Caco-2 (cell line): ENCODE measurements at regions not wholly inside any gene's neighbourhood (a gene's known extent, or its start where the extent isn't known, plus 50 kb on each side); places are given as distances from the start of the nearest gene placed in this dataset.
A peak's percentile ranks its signal among the peaks of the same experiment; 100 is the strongest.

Experiments
- BruUV-seq: library from RNA; stranded (reverse); fragments of 400-500 nt; replicated peaks from 2 replicates; lab custom pipeline; 2021; lab: Mats Ljungman, UMichigan
- CTCF ChIA-PET: fragments of 300-600 bp; sonication (Branson Sonifier 250); formaldehyde crosslinking; loops from one replicate; lab custom pipeline; 2022; ENCODE audit warnings: antibody characterized with exemption; lab: Charles Lee
- POLR2A ChIA-PET: fragments of 300-600 bp; sonication (Branson Sonifier 250); formaldehyde crosslinking; loops from one replicate; lab custom pipeline; 2022; ENCODE audit warnings: antibody characterized with exemption; lab: Charles Lee
- DNase-seq, 2 experiments: peaks; one replicate each; pipeline versions ENCODE4 v3.0.0 to v3.0.0-alpha.2; 2020 to 2022
- H3K27me3 ChIP-seq: replicated peaks from 2 replicates; pipeline ENCODE4 v1.6.0; 2011; ENCODE audit warnings: low read length; ENCODE audit not compliant: control insufficient read depth, insufficient read depth
- H3K36me3 ChIP-seq: 2 replicates; pipeline ENCODE4 v1.5.1; 2011; ENCODE audit warnings: low read length; ENCODE audit not compliant: control insufficient read depth, insufficient read depth
- H3K4me1 ChIP-seq: fragments of 250-450 bp; sonication (Bioruptor Pico); 2 replicates; pipeline ENCODE4 v1.5.1; 2020; ENCODE audit warnings: mild to moderate bottlenecking
- H3K4me3 ChIP-seq: 2 replicates; pipeline ENCODE4 v1.5.1; 2011; ENCODE audit warnings: low read depth, mild to moderate bottlenecking, control low read depth, low read length
- H3K9me3 ChIP-seq: fragments of 250-450 bp; sonication (Bioruptor Pico); 2 replicates; pipeline ENCODE4 v1.5.1; 2020; ENCODE audit warnings: mild to moderate bottlenecking, moderate library complexity
- H3K27ac Mint-ChIP-seq: one replicate; pipeline ENCODE4 v1.8.0; 2022; ENCODE audit warnings: mixed read lengths; ENCODE audit not compliant: unreplicated experiment
- H3K27me3 Mint-ChIP-seq: one replicate; pipeline ENCODE4 v1.8.0; 2022; ENCODE audit warnings: mixed read lengths; ENCODE audit not compliant: insufficient read depth, unreplicated experiment
- H3K36me3 Mint-ChIP-seq: one replicate; pipeline ENCODE4 v1.8.0; 2022; ENCODE audit warnings: mild to moderate bottlenecking, mixed read lengths; ENCODE audit not compliant: insufficient read depth, unreplicated experiment
- H3K4me1 Mint-ChIP-seq: one replicate; pipeline ENCODE4 v1.8.0; 2022; ENCODE audit warnings: low read depth, mixed read lengths; ENCODE audit not compliant: unreplicated experiment
- H3K4me3 Mint-ChIP-seq: one replicate; pipeline ENCODE4 v1.8.0; 2022; ENCODE audit warnings: mild to moderate bottlenecking, moderate library complexity, mixed read lengths; ENCODE audit not compliant: unreplicated experiment
- H3K9me3 Mint-ChIP-seq: one replicate; pipeline ENCODE4 v1.8.0; 2022; ENCODE audit warnings: mixed read lengths; ENCODE audit not compliant: unreplicated experiment
- intact Hi-C: fragments of 100-400 bp; cut with micrococcal nuclease; formaldehyde crosslinking; loops from one replicate; pipeline ENCODE4 v1.10.0; 2022; ENCODE audit not compliant: unreplicated experiment
- TF ChIP-seq, protein P1 (sequence below), 2 experiments: fragments of 200-600 bp in 1 of 2; IDR thresholded peaks; 1 replicate in 1 of 2; 2 replicates in 1 of 2; pipeline versions ENCODE4 v1.5.1 to v1.8.0; 2011 to 2022; ENCODE audit warnings: antibody characterized with exemption in 1 of 2, control low read depth in 1 of 2, inconsistent platforms in 1 of 2, low read depth in 1 of 2, low read length in 1 of 2, mild to moderate bottlenecking in 1 of 2, moderate library complexity in 1 of 2; ENCODE audit not compliant: insufficient read depth in 1 of 2, severe bottlenecking in 1 of 2, unreplicated experiment in 1 of 2

DNA sequence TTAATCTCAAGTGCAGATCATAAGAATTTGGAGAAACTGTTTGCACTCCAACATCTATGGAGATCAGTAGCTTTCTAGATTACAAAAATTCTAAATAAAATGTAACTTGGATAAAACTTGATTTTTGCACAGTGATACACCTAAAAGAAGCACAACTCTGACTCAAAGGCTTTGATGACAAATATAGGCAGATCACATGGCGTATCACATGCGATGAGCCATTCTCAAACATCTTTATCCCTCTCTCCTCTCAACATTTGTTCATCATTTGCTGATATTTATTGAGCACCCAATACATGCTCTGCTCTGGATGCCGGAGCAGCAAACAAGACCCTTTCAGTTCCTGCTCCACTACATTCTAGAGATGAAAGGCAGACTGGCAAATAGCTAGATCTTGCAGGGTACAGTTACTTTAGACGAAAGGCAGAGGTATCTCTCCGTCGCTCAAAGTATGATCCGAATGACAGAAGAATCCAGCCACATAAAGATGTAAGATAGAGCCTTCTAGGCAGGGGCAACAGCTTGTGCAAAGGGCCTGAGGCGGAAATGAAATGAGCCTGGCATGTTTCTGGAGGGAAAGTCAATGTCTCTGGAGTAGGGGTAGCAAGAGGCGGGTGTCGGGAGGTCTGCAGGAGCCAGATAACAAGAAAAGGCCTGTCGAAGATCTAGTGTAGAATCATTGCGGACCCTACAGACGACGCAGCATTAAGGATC is 145.8 kb upstream of the ERRFI1 start:
- intact Hi-C loops = no loop called here
- peaks cover 11% of the 10 kb centered on the region for H3K4me1 Mint-ChIP-seq
- TF ChIP-seq, protein P1, sequence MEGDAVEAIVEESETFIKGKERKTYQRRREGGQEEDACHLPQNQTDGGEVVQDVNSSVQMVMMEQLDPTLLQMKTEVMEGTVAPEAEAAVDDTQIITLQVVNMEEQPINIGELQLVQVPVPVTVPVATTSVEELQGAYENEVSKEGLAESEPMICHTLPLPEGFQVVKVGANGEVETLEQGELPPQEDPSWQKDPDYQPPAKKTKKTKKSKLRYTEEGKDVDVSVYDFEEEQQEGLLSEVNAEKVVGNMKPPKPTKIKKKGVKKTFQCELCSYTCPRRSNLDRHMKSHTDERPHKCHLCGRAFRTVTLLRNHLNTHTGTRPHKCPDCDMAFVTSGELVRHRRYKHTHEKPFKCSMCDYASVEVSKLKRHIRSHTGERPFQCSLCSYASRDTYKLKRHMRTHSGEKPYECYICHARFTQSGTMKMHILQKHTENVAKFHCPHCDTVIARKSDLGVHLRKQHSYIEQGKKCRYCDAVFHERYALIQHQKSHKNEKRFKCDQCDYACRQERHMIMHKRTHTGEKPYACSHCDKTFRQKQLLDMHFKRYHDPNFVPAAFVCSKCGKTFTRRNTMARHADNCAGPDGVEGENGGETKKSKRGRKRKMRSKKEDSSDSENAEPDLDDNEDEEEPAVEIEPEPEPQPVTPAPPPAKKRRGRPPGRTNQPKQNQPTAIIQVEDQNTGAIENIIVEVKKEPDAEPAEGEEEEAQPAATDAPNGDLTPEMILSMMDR (IDR thresholded peaks at IDR 0.05; ENCODE audit: insufficient read depth in 1 of 2, low read depth in 1 of 2, low read length in 1 of 2, severe bottlenecking in 1 of 2, unreplicated experiment in 1 of 2) = no peak
- Histone ChIP-seq H3K4me3 (no peak overlapping the region), H3K9me3 (no peaks in the 10 kb centered on the region), H3K4me1 (peaks cover 27% of the 10 kb centered on the region), H3K36me3 (no peaks in the 10 kb centered on the region), H3K27me3 (no peaks in the 10 kb centered on the region)
- peaks cover 6% of the 10 kb centered on the region for H3K36me3 Mint-ChIP-seq
- no peaks in the 10 kb centered on the region for H3K27me3 Mint-ChIP-seq
- H3K4me3 Mint-ChIP-seq = no peak overlapping the region
- ChIA-PET CTCF (interaction anchor here (0.6 kb wide), 1 partner anchor 33 kb away, joined by 6 read pairs; no protein-coding TSS in a partner anchor), POLR2A (no interaction called here)
- no peaks in the 10 kb centered on the region for H3K9me3 Mint-ChIP-seq
- no TSS peak for BruUV-seq
- no peak for DNase-seq
- H3K27ac Mint-ChIP-seq = no peak overlapping the region

- Mint-ChIP-seq H3K27ac (peak overlapping the region; percentile 91), H3K36me3 (peaks cover 6% of the 10 kb centered on the region), H3K27me3 (no peaks in the 10 kb centered on the region), H3K9me3 (no peaks in the 10 kb centered on the region), H3K4me1 (peaks cover 11% of the 10 kb centered on the region), H3K4me3 (peak overlapping the region; percentile 53)
- Histone ChIP-seq H3K36me3 (no peaks in the 10 kb centered on the region), H3K4me1 (peaks cover 27% of the 10 kb centered on the region), H3K27me3 (no peaks in the 10 kb centered on the region), H3K4me3 (no peak overlapping the region), H3K9me3 (0 out of 2 replicates have a peak, but pooled peaks cover 3% of the 10 kb centered on the region)
- DNase-seq = peak; percentile 67 to 85
- TF ChIP-seq, protein P1 (IDR thresholded peaks at IDR 0.05; ENCODE audit: insufficient read depth in 1 of 2, low read depth in 1 of 2, low read length in 1 of 2, severe bottlenecking in 1 of 2, unreplicated experiment in 1 of 2) = no peak
- ChIA-PET CTCF (interaction anchor here (0.5 to 0.8 kb wide), 3 partner anchors 144 to 896 kb away, joined by 3 to 6 read pairs (median 5); no protein-coding TSS in a partner anchor), POLR2A (interaction anchor here (0.5 to 1.2 kb wide), 2 partner anchors 32 to 69 kb away, joined by 3 to 11 read pairs; no protein-coding TSS in a partner anchor)
- no TSS peak for BruUV-seq
- intact Hi-C loops = loop anchor here (1.0 kb wide), 2 partner anchors 12 to 143 kb away; no protein-coding TSS in a partner anchor
Observed at GRCh38 chr1:8170059-8170835, 144.1 kb upstream of the ERRFI1 start.
